ENCODE measurements at regions not wholly inside any gene's neighbourhood (a gene's known extent, or its start where the extent isn't known, plus 50 kb on each side); places are given as distances from the start of the nearest gene placed in this dataset.

DNA sequence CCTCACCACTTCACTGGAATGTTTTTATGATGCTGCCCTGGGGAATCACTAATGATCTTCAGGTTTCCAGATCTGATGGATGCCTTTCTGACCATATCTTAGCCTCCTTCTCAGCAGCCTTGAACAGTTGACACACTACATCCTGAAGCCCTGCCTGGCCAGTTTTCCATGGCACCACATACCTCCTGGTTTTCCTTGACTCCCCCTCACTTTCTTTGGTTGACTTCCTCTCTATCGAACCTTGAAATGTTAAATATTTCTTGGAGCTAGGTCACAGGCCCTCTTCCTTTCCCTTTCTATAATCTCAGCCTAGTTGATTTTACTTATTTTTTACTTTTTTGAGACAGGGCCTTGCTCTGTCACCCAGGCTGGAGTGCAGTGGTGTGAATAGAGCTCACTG is 108.8 kb upstream of the CDK1 start:
- no peaks in the 10 kb centered on the region for H3K27me3 ChIP-seq (ENCODE audit: control insufficient read depth, insufficient read depth, low read length)
- no peak for DNase-seq
- no peak overlapping the region for H3K4me3 ChIP-seq (ENCODE audit: low read length)
- H3K27ac ChIP-seq (ENCODE audit: low read length), result no peak overlapping the region
- no peaks in the 10 kb centered on the region for H3K9me3 ChIP-seq (ENCODE audit: control insufficient read depth, low read depth, low read length)
- H3K4me1 ChIP-seq (ENCODE audit: control insufficient read depth, insufficient read depth, low read length), result no peaks in the 10 kb centered on the region
- 100% methylated on average over 1 of the region's 1 CpG for WGBS (ENCODE audit: insufficient coverage, low lambda C conversion rate)
- H3K36me3 ChIP-seq (ENCODE audit: control insufficient read depth, insufficient read depth, low read length), result no peaks in the 10 kb centered on the region

DNA sequence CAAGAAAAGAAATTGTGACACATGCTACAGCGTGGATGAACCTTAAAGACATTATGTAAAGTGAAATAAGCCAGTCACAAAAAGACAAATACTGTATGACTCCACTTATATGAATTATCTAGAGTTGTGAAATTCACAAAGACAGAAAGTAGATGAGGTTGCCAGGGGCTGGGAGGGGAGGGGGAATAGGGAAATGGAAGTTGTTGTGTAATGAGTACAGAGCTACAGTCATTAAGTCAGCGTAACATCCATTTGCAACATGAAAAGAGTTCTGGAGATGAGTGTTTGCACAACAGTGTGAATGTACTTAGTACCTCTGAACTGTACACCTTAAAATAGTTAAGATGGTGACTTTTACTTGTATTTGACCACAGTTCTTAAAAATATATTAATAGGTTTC is 112.1 kb upstream of the CDK1 start:
- H3K4me1 ChIP-seq (ENCODE audit: control insufficient read depth, insufficient read depth, low read length), result no peaks in the 10 kb centered on the region
- no peaks in the 10 kb centered on the region for H3K27me3 ChIP-seq (ENCODE audit: control insufficient read depth, insufficient read depth, low read length)
- H3K36me3 ChIP-seq (ENCODE audit: control insufficient read depth, insufficient read depth, low read length), result no peaks in the 10 kb centered on the region
- no peak overlapping the region for H3K4me3 ChIP-seq (ENCODE audit: low read length)
- no peak for DNase-seq
- no peak overlapping the region for H3K27ac ChIP-seq (ENCODE audit: low read length)
- H3K9me3 ChIP-seq (ENCODE audit: control insufficient read depth, low read depth, low read length), result no peaks in the 10 kb centered on the region
- 80% methylated on average over 1 of the region's 2 CpGs for WGBS (ENCODE audit: insufficient coverage, low lambda C conversion rate)

GRCh38 chr10:60664859-60665258 is 113.4 kb upstream of the CDK1 start:
- WGBS (ENCODE audit: insufficient coverage, low lambda C conversion rate), result 67% methylated on average over 2 of the region's 4 CpGs
- peaks cover 7% of the 10 kb centered on the region for H3K9me3 ChIP-seq (ENCODE audit: control insufficient read depth, low read depth, low read length)
- H3K36me3 ChIP-seq (ENCODE audit: control insufficient read depth, insufficient read depth, low read length), result no peaks in the 10 kb centered on the region
- no peak overlapping the region for H3K4me3 ChIP-seq (ENCODE audit: low read length)
- no peaks in the 10 kb centered on the region for H3K27me3 ChIP-seq (ENCODE audit: control insufficient read depth, insufficient read depth, low read length)
- no peak for DNase-seq
- no peaks in the 10 kb centered on the region for H3K4me1 ChIP-seq (ENCODE audit: control insufficient read depth, insufficient read depth, low read length)
- H3K27ac ChIP-seq (ENCODE audit: low read length), result no peak overlapping the region

DNA sequence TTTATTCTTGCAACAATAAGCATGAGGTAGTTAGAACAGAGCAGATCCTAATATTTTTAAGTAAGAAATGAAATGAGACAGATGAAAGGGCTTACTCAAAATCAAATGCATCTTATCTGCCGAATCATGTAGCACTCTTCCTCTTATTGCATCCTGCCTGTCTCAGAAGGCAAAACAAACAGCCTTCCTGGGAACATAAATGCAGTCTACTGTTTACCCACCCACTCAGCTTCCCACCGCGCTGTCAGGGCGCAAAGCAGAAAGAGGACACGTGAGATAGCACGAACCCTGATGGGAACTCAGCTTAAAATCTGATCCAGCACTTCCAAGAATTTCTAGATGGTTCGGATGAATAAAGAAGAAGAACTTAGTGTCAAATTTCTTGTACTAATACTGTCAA is 114.4 kb upstream of the CDK1 start:
- DNase-seq, result no peak

GRCh38 chr10:60662917-60663614 is 115.2 kb upstream of the CDK1 start:
- no peaks in the 10 kb centered on the region for H3K27me3 ChIP-seq (ENCODE audit: control insufficient read depth, insufficient read depth, low read length)
- no peaks in the 10 kb centered on the region for H3K4me1 ChIP-seq (ENCODE audit: control insufficient read depth, insufficient read depth, low read length)
- WGBS (ENCODE audit: insufficient coverage, low lambda C conversion rate), result no CpG with 5 or more reads among the region's 4 CpGs
- H3K4me3 ChIP-seq (ENCODE audit: low read length), result no peak overlapping the region
- no peak for DNase-seq
- H3K27ac ChIP-seq (ENCODE audit: low read length), result no peak overlapping the region
- peaks cover 13% of the 10 kb centered on the region for H3K9me3 ChIP-seq (ENCODE audit: control insufficient read depth, low read depth, low read length)
- no peaks in the 10 kb centered on the region for H3K36me3 ChIP-seq (ENCODE audit: control insufficient read depth, insufficient read depth, low read length)

More for the DNA sequence above, 114.4 kb upstream of the CDK1 start:
- no peak overlapping the region for H3K27ac ChIP-seq (ENCODE audit: low read length)
- no peaks in the 10 kb centered on the region for H3K36me3 ChIP-seq (ENCODE audit: control insufficient read depth, insufficient read depth, low read length)
- no peaks in the 10 kb centered on the region for H3K27me3 ChIP-seq (ENCODE audit: control insufficient read depth, insufficient read depth, low read length)
- peaks cover 8% of the 10 kb centered on the region for H3K9me3 ChIP-seq (ENCODE audit: control insufficient read depth, low read depth, low read length)
- H3K4me1 ChIP-seq (ENCODE audit: control insufficient read depth, insufficient read depth, low read length), result no peaks in the 10 kb centered on the region
- WGBS (ENCODE audit: insufficient coverage, low lambda C conversion rate), result no CpG with 5 or more reads among the region's 7 CpGs
- H3K4me3 ChIP-seq (ENCODE audit: low read length), result no peak overlapping the region

DNA sequence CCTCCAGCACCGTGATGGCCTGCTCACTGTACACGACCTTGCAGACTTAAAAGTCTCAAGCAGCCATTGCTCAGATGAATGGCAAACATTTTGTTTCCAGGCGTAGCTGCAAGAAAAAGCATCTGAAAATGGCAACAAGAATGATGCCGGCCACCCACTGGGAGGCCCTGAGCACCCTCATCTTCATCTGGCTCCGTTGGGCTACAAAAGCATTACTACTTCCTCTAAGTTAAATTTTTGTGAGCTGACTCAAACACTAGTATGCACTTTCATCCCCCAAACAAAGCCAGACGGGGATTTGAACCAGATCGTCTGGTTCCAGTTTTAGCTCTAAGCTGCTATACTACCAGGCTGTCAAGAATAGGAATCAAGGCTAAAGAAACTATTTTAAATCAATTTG is 116.6 kb upstream of the CDK1 start:
- DNase-seq, result no peak
- Histone ChIP-seq H3K36me3 (ENCODE audit: control insufficient read depth, insufficient read depth, low read length) (no peaks in the 10 kb centered on the region), H3K27me3 (ENCODE audit: control insufficient read depth, insufficient read depth, low read length) (no peaks in the 10 kb centered on the region), H3K4me3 (ENCODE audit: low read length) (no peak overlapping the region), H3K4me1 (ENCODE audit: control insufficient read depth, insufficient read depth, low read length) (no peaks in the 10 kb centered on the region), H3K27ac (ENCODE audit: low read length) (no peak overlapping the region), H3K9me3 (ENCODE audit: control insufficient read depth, low read depth, low read length) (peaks cover 13% of the 10 kb centered on the region)
- 88% methylated on average over 3 of the region's 7 CpGs for WGBS (ENCODE audit: insufficient coverage, low lambda C conversion rate)

GRCh38 chr10:60660625-60661024 is 117.7 kb upstream of the CDK1 start:
- Histone ChIP-seq H3K27me3 (ENCODE audit: control insufficient read depth, insufficient read depth, low read length) (no peaks in the 10 kb centered on the region), H3K4me1 (ENCODE audit: control insufficient read depth, insufficient read depth, low read length) (no peaks in the 10 kb centered on the region), H3K9me3 (ENCODE audit: control insufficient read depth, low read depth, low read length) (peaks cover 13% of the 10 kb centered on the region), H3K27ac (ENCODE audit: low read length) (no peak overlapping the region), H3K4me3 (ENCODE audit: low read length) (no peak overlapping the region), H3K36me3 (ENCODE audit: control insufficient read depth, insufficient read depth, low read length) (no peaks in the 10 kb centered on the region)
- no peak for DNase-seq
- 100% methylated on average over 1 of the region's 1 CpG for WGBS (ENCODE audit: insufficient coverage, low lambda C conversion rate)

DNA sequence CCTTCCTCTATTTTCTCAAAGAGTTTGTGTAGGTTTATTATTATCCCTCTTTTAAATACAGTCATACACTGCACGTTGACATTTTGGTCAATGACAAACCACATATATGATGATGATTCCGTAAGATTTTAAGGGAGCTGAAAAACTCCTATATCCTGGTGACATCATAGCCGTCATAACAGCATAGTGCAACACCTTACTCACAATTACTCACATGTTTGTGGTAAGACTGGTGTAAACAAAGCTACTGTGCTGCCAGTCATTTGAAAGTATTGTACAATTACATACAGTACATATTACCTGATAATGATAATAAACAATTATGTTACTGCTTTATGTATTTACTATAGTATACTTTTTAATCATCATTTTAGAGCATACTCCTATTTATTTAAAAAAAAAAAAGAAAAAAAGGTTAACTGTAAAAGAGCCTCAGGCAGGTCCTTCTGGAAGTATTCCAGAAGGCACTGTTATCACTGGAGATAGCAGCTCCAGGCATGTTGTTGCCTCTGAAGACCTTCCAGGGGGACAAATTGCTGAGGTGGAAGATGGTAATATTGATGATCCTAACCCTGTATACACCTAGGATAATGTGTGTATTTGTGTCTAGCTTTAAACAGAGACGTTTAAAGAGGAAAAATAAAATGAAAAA is 123.3 kb upstream of the CDK1 start:
- peaks cover 7% of the 10 kb centered on the region for H3K9me3 ChIP-seq (ENCODE audit: control insufficient read depth, low read depth, low read length)
- no peaks in the 10 kb centered on the region for H3K36me3 ChIP-seq (ENCODE audit: control insufficient read depth, insufficient read depth, low read length)
- H3K27me3 ChIP-seq (ENCODE audit: control insufficient read depth, insufficient read depth, low read length), result no peaks in the 10 kb centered on the region
- WGBS (ENCODE audit: insufficient coverage, low lambda C conversion rate), result 77% methylated on average over 1 of the region's 4 CpGs
- no peak for DNase-seq
- H3K27ac ChIP-seq (ENCODE audit: low read length), result no peak overlapping the region
- no peaks in the 10 kb centered on the region for H3K4me1 ChIP-seq (ENCODE audit: control insufficient read depth, insufficient read depth, low read length)
- H3K4me3 ChIP-seq (ENCODE audit: low read length), result no peak overlapping the region

DNA sequence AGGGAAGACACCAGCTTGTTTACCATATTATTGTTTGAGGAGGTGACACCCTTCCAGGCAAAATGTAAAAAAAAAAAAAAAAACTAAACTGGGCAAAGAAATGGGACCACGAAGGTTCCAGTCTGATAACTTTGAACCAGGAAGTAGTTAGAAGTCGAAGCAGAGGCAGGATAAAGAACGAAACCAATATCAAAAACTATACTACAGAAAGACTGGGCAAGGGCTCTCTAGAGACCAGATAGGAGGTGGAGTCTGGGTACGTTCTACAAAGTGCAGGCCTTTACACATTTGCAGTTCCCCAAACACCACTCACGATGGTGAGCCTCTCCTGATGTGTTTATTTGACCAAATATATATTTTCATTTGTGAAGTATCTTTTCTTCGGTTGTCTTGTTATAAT is 125.7 kb upstream of the CDK1 start:
- Histone ChIP-seq H3K36me3 (ENCODE audit: control insufficient read depth, insufficient read depth, low read length) (no peaks in the 10 kb centered on the region), H3K27me3 (ENCODE audit: control insufficient read depth, insufficient read depth, low read length) (no peaks in the 10 kb centered on the region), H3K9me3 (ENCODE audit: control insufficient read depth, low read depth, low read length) (no peaks in the 10 kb centered on the region), H3K27ac (ENCODE audit: low read length) (no peak overlapping the region), H3K4me3 (ENCODE audit: low read length) (no peak overlapping the region), H3K4me1 (ENCODE audit: control insufficient read depth, insufficient read depth, low read length) (no peaks in the 10 kb centered on the region)
- WGBS (ENCODE audit: insufficient coverage, low lambda C conversion rate), result 85% methylated on average over 4 of the region's 6 CpGs
- DNase-seq, result no peak

- no peak overlapping the region for H3K4me3 ChIP-seq (ENCODE audit: low read length)
- H3K27ac ChIP-seq (ENCODE audit: low read length), result no peak overlapping the region
- H3K4me1 ChIP-seq (ENCODE audit: control insufficient read depth, insufficient read depth, low read length), result no peaks in the 10 kb centered on the region
- no peaks in the 10 kb centered on the region for H3K36me3 ChIP-seq (ENCODE audit: control insufficient read depth, insufficient read depth, low read length)
- H3K9me3 ChIP-seq (ENCODE audit: control insufficient read depth, low read depth, low read length), result no peaks in the 10 kb centered on the region
- DNase-seq, result no peak
- H3K27me3 ChIP-seq (ENCODE audit: control insufficient read depth, insufficient read depth, low read length), result no peaks in the 10 kb centered on the region
These were observed 127.9 kb upstream of the CDK1 start for GRCh38 chr10:60650378-60650800.
